ENCODE measurements at regions not wholly inside any gene's neighbourhood (a gene's known extent, or its start where the extent isn't known, plus 50 kb on each side); places are given as distances from the start of the nearest gene placed in this dataset.

DNA sequence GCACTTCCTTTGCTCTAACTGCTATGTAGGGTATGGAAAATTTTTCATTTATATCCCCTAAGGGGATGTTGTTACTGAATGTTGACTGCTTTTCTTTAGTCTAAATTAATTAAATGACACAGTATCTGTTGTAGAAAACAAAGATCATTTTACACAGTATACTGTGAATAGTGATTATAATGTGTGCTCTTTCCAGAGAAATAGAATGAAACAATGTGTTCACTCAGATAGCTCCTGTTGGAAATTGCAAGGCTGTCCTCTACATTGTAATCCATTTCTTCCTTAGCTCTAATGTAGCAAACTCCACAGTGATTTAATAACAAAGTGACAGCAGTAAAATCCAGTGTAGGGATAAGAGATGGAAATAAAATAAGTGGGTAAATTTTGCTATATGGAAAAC is 159.0 kb upstream of the VEPH1 start:
- H3K36me3 ChIP-seq (ENCODE audit: control insufficient read depth, insufficient read depth, low read length): no peaks in the 10 kb centered on the region
- H3K27me3 ChIP-seq (ENCODE audit: control insufficient read depth, insufficient read depth, low read length): peaks cover 2% of the 10 kb centered on the region
- H3K27ac ChIP-seq (ENCODE audit: insufficient read depth, low read length): no peak overlapping the region
- H3K4me2 ChIP-seq (ENCODE audit: extremely low read depth, insufficient read depth, low read length): no peak overlapping the region
- no peak for DNase-seq (ENCODE audit: low read depth in 2 of 2)
- H3K4me1 ChIP-seq (ENCODE audit: control insufficient read depth, extremely low read depth, insufficient read depth, low read length): no peaks in the 10 kb centered on the region
- TF ChIP-seq EZH2 (IDR thresholded peaks at IDR 0.05; ENCODE audit: low read length, missing control alignments): no peak
- TF ChIP-seq, protein P1, sequence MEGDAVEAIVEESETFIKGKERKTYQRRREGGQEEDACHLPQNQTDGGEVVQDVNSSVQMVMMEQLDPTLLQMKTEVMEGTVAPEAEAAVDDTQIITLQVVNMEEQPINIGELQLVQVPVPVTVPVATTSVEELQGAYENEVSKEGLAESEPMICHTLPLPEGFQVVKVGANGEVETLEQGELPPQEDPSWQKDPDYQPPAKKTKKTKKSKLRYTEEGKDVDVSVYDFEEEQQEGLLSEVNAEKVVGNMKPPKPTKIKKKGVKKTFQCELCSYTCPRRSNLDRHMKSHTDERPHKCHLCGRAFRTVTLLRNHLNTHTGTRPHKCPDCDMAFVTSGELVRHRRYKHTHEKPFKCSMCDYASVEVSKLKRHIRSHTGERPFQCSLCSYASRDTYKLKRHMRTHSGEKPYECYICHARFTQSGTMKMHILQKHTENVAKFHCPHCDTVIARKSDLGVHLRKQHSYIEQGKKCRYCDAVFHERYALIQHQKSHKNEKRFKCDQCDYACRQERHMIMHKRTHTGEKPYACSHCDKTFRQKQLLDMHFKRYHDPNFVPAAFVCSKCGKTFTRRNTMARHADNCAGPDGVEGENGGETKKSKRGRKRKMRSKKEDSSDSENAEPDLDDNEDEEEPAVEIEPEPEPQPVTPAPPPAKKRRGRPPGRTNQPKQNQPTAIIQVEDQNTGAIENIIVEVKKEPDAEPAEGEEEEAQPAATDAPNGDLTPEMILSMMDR (conservative IDR thresholded peaks at IDR 0.05 in 1 of 2, IDR thresholded peaks at IDR 0.05 in 1 of 2; ENCODE audit: low read depth in 1 of 2, low read length in 2 of 2): no peak
- H4K20me1 ChIP-seq (ENCODE audit: control insufficient read depth, extremely low read depth, insufficient read depth, low read length): no peaks in the 10 kb centered on the region
- H3K9ac ChIP-seq (ENCODE audit: insufficient read depth, low read length): no peak overlapping the region
- no peaks in the 10 kb centered on the region for H3K9me3 ChIP-seq (ENCODE audit: control insufficient read depth, insufficient read depth, low read depth, low read length)
- H2AFZ ChIP-seq (ENCODE audit: low read length): no peak overlapping the region
- no peaks in the 10 kb centered on the region for H3K79me2 ChIP-seq (ENCODE audit: control insufficient read depth, insufficient read depth, low read length)
- H3K4me3 ChIP-seq (replicated peaks in 1 of 4; ENCODE audit: control extremely low read depth in 1 of 4, insufficient read depth in 1 of 4, low read depth in 3 of 4, low read length in 4 of 4): no peak overlapping the region

DNA sequence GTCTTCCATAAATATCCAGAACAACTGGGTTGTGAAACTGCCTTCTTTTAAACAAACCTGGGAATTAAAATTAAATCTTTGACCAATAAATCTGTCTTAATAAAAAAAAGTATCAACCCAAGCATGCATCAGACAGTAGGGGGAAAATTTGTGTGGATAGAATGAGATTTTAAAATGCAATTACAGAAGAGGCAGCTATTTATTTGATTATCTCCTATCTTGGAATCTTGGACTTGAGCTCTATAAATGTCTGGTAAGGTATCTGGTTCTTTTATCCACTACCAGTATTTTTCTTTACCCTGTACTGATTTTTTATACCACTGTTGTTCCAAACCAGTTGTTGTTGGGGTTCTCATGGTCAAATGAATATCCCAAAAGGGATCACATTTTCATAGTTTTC is 157.6 kb upstream of the VEPH1 start:
- no peaks in the 10 kb centered on the region for H3K9me3 ChIP-seq (ENCODE audit: control insufficient read depth, insufficient read depth, low read depth, low read length)
- no peak for DNase-seq (ENCODE audit: low read depth in 2 of 2)
- H3K4me2 ChIP-seq (ENCODE audit: extremely low read depth, insufficient read depth, low read length): no peak overlapping the region
- H3K79me2 ChIP-seq (ENCODE audit: control insufficient read depth, insufficient read depth, low read length): no peaks in the 10 kb centered on the region
- H4K20me1 ChIP-seq (ENCODE audit: control insufficient read depth, extremely low read depth, insufficient read depth, low read length): no peaks in the 10 kb centered on the region
- H3K4me1 ChIP-seq (ENCODE audit: control insufficient read depth, extremely low read depth, insufficient read depth, low read length): no peaks in the 10 kb centered on the region
- no peak overlapping the region for H3K9ac ChIP-seq (ENCODE audit: insufficient read depth, low read length)
- no peak overlapping the region for H3K27ac ChIP-seq (ENCODE audit: insufficient read depth, low read length)
- peaks cover 3% of the 10 kb centered on the region for H3K27me3 ChIP-seq (ENCODE audit: control insufficient read depth, insufficient read depth, low read length)
- no peaks in the 10 kb centered on the region for H3K36me3 ChIP-seq (ENCODE audit: control insufficient read depth, insufficient read depth, low read length)
- H3K4me3 ChIP-seq (replicated peaks in 1 of 4; ENCODE audit: control extremely low read depth in 1 of 4, insufficient read depth in 1 of 4, low read depth in 3 of 4, low read length in 4 of 4): no peak overlapping the region
- TF ChIP-seq, protein P1 (conservative IDR thresholded peaks at IDR 0.05 in 1 of 2, IDR thresholded peaks at IDR 0.05 in 1 of 2; ENCODE audit: low read depth in 1 of 2, low read length in 2 of 2): no peak
- no peak for TF ChIP-seq EZH2 (IDR thresholded peaks at IDR 0.05; ENCODE audit: low read length, missing control alignments)
- no peak overlapping the region for H2AFZ ChIP-seq (ENCODE audit: low read length)

DNA sequence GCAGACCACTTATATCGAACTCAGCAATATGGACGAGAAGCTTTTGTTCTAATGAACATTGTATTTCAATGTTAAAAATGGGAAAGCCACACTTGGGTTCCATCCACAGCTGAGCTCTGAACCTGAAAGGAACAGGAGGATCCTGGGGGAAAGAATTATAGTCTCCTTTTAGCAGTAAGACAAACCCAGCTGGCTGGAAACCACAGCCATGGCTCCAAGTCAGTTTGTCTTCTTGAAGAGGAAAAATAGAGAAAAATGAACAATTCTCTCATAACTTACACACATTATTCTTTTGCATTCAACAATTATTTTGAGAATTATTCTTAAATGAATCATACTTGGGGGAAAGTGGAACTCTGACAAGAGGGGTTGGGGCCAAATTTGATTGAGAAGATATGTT is 149.2 kb upstream of the VEPH1 start:
- Histone ChIP-seq H3K9me3 (ENCODE audit: control insufficient read depth, insufficient read depth, low read depth, low read length) (no peaks in the 10 kb centered on the region), H3K36me3 (ENCODE audit: control insufficient read depth, insufficient read depth, low read length) (no peaks in the 10 kb centered on the region), H3K4me1 (ENCODE audit: control insufficient read depth, extremely low read depth, insufficient read depth, low read length) (no peaks in the 10 kb centered on the region), H3K4me2 (ENCODE audit: extremely low read depth, insufficient read depth, low read length) (no peak overlapping the region), H3K4me3 (replicated peaks in 1 of 4; ENCODE audit: control extremely low read depth in 1 of 4, insufficient read depth in 1 of 4, low read depth in 3 of 4, low read length in 4 of 4) (no peak overlapping the region), H3K9ac (ENCODE audit: insufficient read depth, low read length) (no peak overlapping the region), H3K79me2 (ENCODE audit: control insufficient read depth, insufficient read depth, low read length) (no peaks in the 10 kb centered on the region), H3K27me3 (ENCODE audit: control insufficient read depth, insufficient read depth, low read length) (peaks cover 3% of the 10 kb centered on the region), H3K27ac (ENCODE audit: insufficient read depth, low read length) (no peak overlapping the region), H2AFZ (ENCODE audit: low read length) (no peak overlapping the region), H4K20me1 (ENCODE audit: control insufficient read depth, extremely low read depth, insufficient read depth, low read length) (no peaks in the 10 kb centered on the region)
- no peak for DNase-seq (ENCODE audit: low read depth in 2 of 2)
- TF ChIP-seq, protein P1 (conservative IDR thresholded peaks at IDR 0.05 in 1 of 2, IDR thresholded peaks at IDR 0.05 in 1 of 2; ENCODE audit: low read depth in 1 of 2, low read length in 2 of 2): no peak
- TF ChIP-seq EZH2 (IDR thresholded peaks at IDR 0.05; ENCODE audit: low read length, missing control alignments): no peak
